Neuronal stem cell (in vitro differentiated cells): ENCODE measurements at regions not wholly inside any gene's neighbourhood (a gene's known extent, or its start where the extent isn't known, plus 50 kb on each side); places are given as distances from the start of the nearest gene placed in this dataset.

Experiments used
- DNase-seq: peaks from one replicate; pipeline ENCODE4 v3.0.0-alpha.2; 2013; ENCODE audit warnings: low spot score
- H2AFZ ChIP-seq: one replicate; pipeline ENCODE4 v1.6.1; 2013; ENCODE audit warnings: mild to moderate bottlenecking, low read length, inconsistent platforms
- H2AK5ac ChIP-seq: 2 replicates; pipeline ENCODE4 v1.6.1; 2013; ENCODE audit warnings: low read depth, mild to moderate bottlenecking, inconsistent platforms, low read length, moderate library complexity, mixed read lengths
- H2BK120ac ChIP-seq: 2 replicates; pipeline ENCODE4 v1.6.1; 2013; ENCODE audit warnings: low read depth, mild to moderate bottlenecking, inconsistent platforms, low read length, moderate library complexity, mixed read lengths
- H2BK12ac ChIP-seq: one replicate; pipeline ENCODE4 v1.6.1; 2013; ENCODE audit warnings: low read length, inconsistent platforms
- H2BK15ac ChIP-seq: 2 replicates; pipeline ENCODE4 v1.6.1; 2013; ENCODE audit warnings: mild to moderate bottlenecking, low read length, inconsistent platforms, mixed read lengths
- H2BK5ac ChIP-seq: one replicate; pipeline ENCODE4 v1.6.1; 2013; ENCODE audit warnings: inconsistent platforms, mild to moderate bottlenecking, low read length, moderate library complexity
- H3K14ac ChIP-seq: one replicate; pipeline ENCODE4 v1.6.1; 2013; ENCODE audit warnings: low read length, inconsistent platforms
- H3K18ac ChIP-seq: 2 replicates; pipeline ENCODE4 v1.6.1; 2013; ENCODE audit warnings: low read length, inconsistent platforms
- H3K23ac ChIP-seq: 2 replicates; pipeline ENCODE4 v1.6.1; 2013; ENCODE audit warnings: low read depth, mild to moderate bottlenecking, mixed read lengths, low read length, inconsistent platforms; ENCODE audit not compliant: poor library complexity
- H3K27ac ChIP-seq: replicated peaks from 3 replicates; pipeline ENCODE4 v1.5.1; 2013; ENCODE audit warnings: low read length, inconsistent platforms
- H3K27me3 ChIP-seq, 3 experiments: 2 replicates each; pipeline ENCODE4 v1.6.1; 2013; ENCODE audit warnings: low read length in 3 of 3, mild to moderate bottlenecking in 2 of 3, inconsistent platforms in 1 of 3, low read depth in 1 of 3, mixed read lengths in 1 of 3, moderate library complexity in 1 of 3; ENCODE audit not compliant: control insufficient read depth in 3 of 3, insufficient read depth in 3 of 3
- H3K36me3 ChIP-seq, 2 donors: replicated peaks in 1 of 2; 2 replicates each; pipeline ENCODE4 v1.6.1; 2013; ENCODE audit warnings: low read length in 2 of 2; ENCODE audit not compliant: control insufficient read depth in 2 of 2, insufficient read depth in 2 of 2
- H3K4ac ChIP-seq: 2 replicates; pipeline ENCODE4 v1.6.1; 2013; ENCODE audit warnings: inconsistent platforms, mild to moderate bottlenecking, low read length, moderate library complexity
- H3K4me1 ChIP-seq, 2 donors: 1 replicate in 1 of 2; 2 replicates in 1 of 2; pipeline ENCODE4 v1.6.1; 2013; ENCODE audit warnings: low read length in 2 of 2, low read depth in 1 of 2; ENCODE audit not compliant: control insufficient read depth in 2 of 2, insufficient read depth in 1 of 2
- H3K4me2 ChIP-seq: one replicate; pipeline ENCODE4 v1.6.1; 2013; ENCODE audit warnings: mild to moderate bottlenecking, low read length, inconsistent platforms; ENCODE audit not compliant: insufficient read depth, poor library complexity, severe bottlenecking
- H3K4me3 ChIP-seq, 2 donors: 2 replicates each; pipeline ENCODE4 v1.5.1; 2013; ENCODE audit warnings: low read length in 2 of 2, mild to moderate bottlenecking in 2 of 2, inconsistent platforms in 1 of 2, moderate library complexity in 1 of 2
- H3K79me1 ChIP-seq: one replicate; pipeline ENCODE4 v1.6.1; 2013; ENCODE audit warnings: low read depth, mild to moderate bottlenecking, inconsistent platforms, low read length, moderate library complexity
- H3K9ac ChIP-seq: one replicate; pipeline ENCODE4 v1.6.1; 2013; ENCODE audit warnings: mild to moderate bottlenecking, low read depth, low read length, inconsistent platforms; ENCODE audit not compliant: poor library complexity
- H3K9me3 ChIP-seq, 2 donors: replicated peaks in 1 of 2; 2 replicates each; pipeline versions ENCODE3 to v1.6.1; 2013; ENCODE audit warnings: low read length in 2 of 2, mild to moderate bottlenecking in 2 of 2, inconsistent platforms in 1 of 2, low read depth in 1 of 2, mixed read lengths in 1 of 2, moderate library complexity in 1 of 2; ENCODE audit not compliant: control insufficient read depth in 2 of 2, insufficient read depth in 1 of 2
- H4K8ac ChIP-seq: one replicate; pipeline ENCODE4 v1.6.1; 2013; ENCODE audit warnings: low read depth, mild to moderate bottlenecking, inconsistent platforms, low read length, moderate library complexity
- H4K91ac ChIP-seq: one replicate; pipeline ENCODE4 v1.6.1; 2013; ENCODE audit warnings: low read length, low read depth, mild to moderate bottlenecking, inconsistent platforms; ENCODE audit not compliant: poor library complexity
- WGBS, 2 donors: extraction: QIAGEN DNeasy Blood & Tissue Kit; methylation state at CpG; one replicate each; pipeline ENCODE4 v1.1.7; 2013; ENCODE audit warnings: missing lambda C conversion rate in 2 of 2, mixed read lengths in 1 of 2; ENCODE audit not compliant: insufficient read length in 2 of 2, insufficient replicate concordance in 1 of 2; ENCODE audit errors: extremely low coverage in 2 of 2; 5-methylcytosine and 5-hydroxymethylcytosine counted together

GRCh38 chr4:32189788-32190187 lies 1469.6 kb downstream of the PCDH7 start:
- H3K23ac ChIP-seq, result peak overlapping the region; percentile 47
- no peaks in the 10 kb centered on the region for H3K27me3 ChIP-seq
- H2BK15ac ChIP-seq, result no peak overlapping the region
- H3K36me3 ChIP-seq, result no peaks in the 10 kb centered on the region
- H3K4me1 ChIP-seq, result no peaks in the 10 kb centered on the region
- no peak overlapping the region for H3K9ac ChIP-seq
- H3K9me3 ChIP-seq, result no peaks in the 10 kb centered on the region
- H2AFZ ChIP-seq, result peak overlapping the region; percentile 29
- H3K4me3 ChIP-seq, result no peak overlapping the region
- H3K27ac ChIP-seq, result no peak overlapping the region
- no peak overlapping the region for H2AK5ac ChIP-seq
- no peak overlapping the region for H2BK12ac ChIP-seq
- WGBS, 2 donors, result no CpG with 5 or more reads among the region's 5 CpGs
- H3K79me1 ChIP-seq, result no peaks in the 10 kb centered on the region
- no peak overlapping the region for H4K8ac ChIP-seq
- peak overlapping the region; percentile 72 for H3K18ac ChIP-seq
- H4K91ac ChIP-seq, result no peak overlapping the region
- H2BK120ac ChIP-seq, result no peak overlapping the region
- no peak for DNase-seq
- no peak overlapping the region for H3K4me2 ChIP-seq
- no peak overlapping the region for H2BK5ac ChIP-seq
- no peak overlapping the region for H3K14ac ChIP-seq
- no peak overlapping the region for H3K4ac ChIP-seq

- H3K14ac ChIP-seq, result no peak overlapping the region
- no peaks in the 10 kb centered on the region for H3K27me3 ChIP-seq
- H3K9me3 ChIP-seq, result no peaks in the 10 kb centered on the region
- no peak overlapping the region for H3K18ac ChIP-seq
- no CpG with 5 or more reads among the region's 4 CpGs for WGBS, 2 donors
- no peak overlapping the region for H2BK5ac ChIP-seq
- H3K27ac ChIP-seq, result no peak overlapping the region
- H2AK5ac ChIP-seq, result no peak overlapping the region
- H2AFZ ChIP-seq, result no peak overlapping the region
- H3K23ac ChIP-seq, result no peak overlapping the region
- H3K4me1 ChIP-seq, result no peaks in the 10 kb centered on the region
- no peak overlapping the region for H2BK120ac ChIP-seq
- no peak overlapping the region for H4K8ac ChIP-seq
- no peak for DNase-seq
- H3K9ac ChIP-seq, result no peak overlapping the region
- no peak overlapping the region for H4K91ac ChIP-seq
- no peaks in the 10 kb centered on the region for H3K79me1 ChIP-seq
- no peak overlapping the region for H2BK12ac ChIP-seq
- no peak overlapping the region for H2BK15ac ChIP-seq
- no peak overlapping the region for H3K4me3 ChIP-seq
- H3K4me2 ChIP-seq, result no peak overlapping the region
- H3K4ac ChIP-seq, result no peak overlapping the region
- no peaks in the 10 kb centered on the region for H3K36me3 ChIP-seq
Measured at GRCh38 chr4:32191961-32192360, 1471.8 kb downstream of the PCDH7 start.

- no peak overlapping the region for H2BK120ac ChIP-seq
- no peak overlapping the region for H4K91ac ChIP-seq
- H2BK15ac ChIP-seq, result no peak overlapping the region
- H3K9ac ChIP-seq, result no peak overlapping the region
- H2AK5ac ChIP-seq, result no peak overlapping the region
- H3K4me2 ChIP-seq, result no peak overlapping the region
- no peak overlapping the region for H3K23ac ChIP-seq
- H3K79me1 ChIP-seq, result no peaks in the 10 kb centered on the region
- no peak overlapping the region for H3K18ac ChIP-seq
- no peak overlapping the region for H3K4me3 ChIP-seq
- H3K4ac ChIP-seq, result no peak overlapping the region
- H3K9me3 ChIP-seq, result no peaks in the 10 kb centered on the region
- no peaks in the 10 kb centered on the region for H3K27me3 ChIP-seq
- H3K14ac ChIP-seq, result no peak overlapping the region
- no peak overlapping the region for H2AFZ ChIP-seq
- no peak overlapping the region for H3K27ac ChIP-seq
- H2BK12ac ChIP-seq, result no peak overlapping the region
- H3K4me1 ChIP-seq, result no peaks in the 10 kb centered on the region
- H4K8ac ChIP-seq, result no peak overlapping the region
- no peak for DNase-seq
- H3K36me3 ChIP-seq, result no peaks in the 10 kb centered on the region
- H2BK5ac ChIP-seq, result no peak overlapping the region
Measured at GRCh38 chr4:32192363-32192762, 1472.2 kb downstream of the PCDH7 start.

- H2BK15ac ChIP-seq, result no peak overlapping the region
- no peak overlapping the region for H2AK5ac ChIP-seq
- H3K4me3 ChIP-seq, result no peak overlapping the region
- H3K27ac ChIP-seq, result no peak overlapping the region
- no peak overlapping the region for H2AFZ ChIP-seq
- no CpG with 5 or more reads among the region's 4 CpGs for WGBS, 2 donors
- H3K4ac ChIP-seq, result no peak overlapping the region
- H3K36me3 ChIP-seq, result no peaks in the 10 kb centered on the region
- H3K4me2 ChIP-seq, result no peak overlapping the region
- H3K14ac ChIP-seq, result no peak overlapping the region
- no peaks in the 10 kb centered on the region for H3K9me3 ChIP-seq
- no peak overlapping the region for H3K9ac ChIP-seq
- no peak overlapping the region for H4K8ac ChIP-seq
- no peak overlapping the region for H2BK120ac ChIP-seq
- no peak for DNase-seq
- H3K79me1 ChIP-seq, result no peaks in the 10 kb centered on the region
- no peak overlapping the region for H3K23ac ChIP-seq
- H2BK5ac ChIP-seq, result no peak overlapping the region
- H3K18ac ChIP-seq, result no peak overlapping the region
- no peaks in the 10 kb centered on the region for H3K27me3 ChIP-seq
- no peak overlapping the region for H2BK12ac ChIP-seq
- H4K91ac ChIP-seq, result no peak overlapping the region
- H3K4me1 ChIP-seq, result no peaks in the 10 kb centered on the region
Measured at GRCh38 chr4:32192991-32193390, 1472.8 kb downstream of the PCDH7 start.
